ENCODE measurements at regions not wholly inside any gene's neighbourhood (a gene's known extent, or its start where the extent isn't known, plus 50 kb on each side); places are given as distances from the start of the nearest gene placed in this dataset.
"Not testable (repeated sequence)": the region's sequence is repeated elsewhere in the genome, so short reads cannot be mapped to it uniquely, and the experiment has no call there.

- DNase-seq (ENCODE audit: low read depth in 2 of 2, low spot score in 1 of 2), result not testable (repeated sequence)
These were observed 125.6 kb downstream of the ZNF281 start for GRCh38 chr1:200284236-200284635.

GRCh38 chr1:200282497-200283122 is 127.2 kb downstream of the ZNF281 start:
- DNase-seq (ENCODE audit: low read depth in 2 of 2, low spot score in 1 of 2), result no peak

GRCh38 chr1:200281201-200281835 is 128.5 kb downstream of the ZNF281 start:
- no peak for DNase-seq (ENCODE audit: low read depth in 2 of 2, low spot score in 1 of 2)

GRCh38 chr1:200279810-200280411 is 129.9 kb downstream of the ZNF281 start:
- DNase-seq (ENCODE audit: low read depth in 2 of 2, low spot score in 1 of 2), result no peak

- DNase-seq (ENCODE audit: low read depth in 2 of 2, low spot score in 1 of 2), result no peak
These were observed 133.9 kb downstream of the ZNF281 start for GRCh38 chr1:200275816-200276453.

- DNase-seq (ENCODE audit: low read depth in 2 of 2, low spot score in 1 of 2), result no peak
These were observed 134.4 kb downstream of the ZNF281 start for GRCh38 chr1:200275415-200275814.

- DNase-seq (ENCODE audit: low read depth in 2 of 2, low spot score in 1 of 2), result no peak
These were observed 135.7 kb downstream of the ZNF281 start for GRCh38 chr1:200274116-200274515.

GRCh38 chr1:200272481-200273068 is 137.3 kb downstream of the ZNF281 start:
- no peak for DNase-seq (ENCODE audit: low read depth in 2 of 2, low spot score in 1 of 2)

GRCh38 chr1:200269256-200269655 is 140.6 kb downstream of the ZNF281 start:
- no peak for DNase-seq (ENCODE audit: low read depth in 2 of 2, low spot score in 1 of 2)

GRCh38 chr1:200267937-200268336 is 141.9 kb downstream of the ZNF281 start:
- DNase-seq (ENCODE audit: low read depth in 2 of 2, low spot score in 1 of 2), result no peak

GRCh38 chr1:200267458-200267857 is 142.4 kb downstream of the ZNF281 start:
- DNase-seq (ENCODE audit: low read depth in 2 of 2, low spot score in 1 of 2), result no peak

GRCh38 chr1:200266871-200267270 is 143.0 kb downstream of the ZNF281 start:
- DNase-seq (ENCODE audit: low read depth in 2 of 2, low spot score in 1 of 2), result no peak

GRCh38 chr1:200265881-200266280 is 144.0 kb downstream of the ZNF281 start:
- no peak for DNase-seq (ENCODE audit: low read depth in 2 of 2, low spot score in 1 of 2)

GRCh38 chr1:200265104-200265503 is 144.7 kb downstream of the ZNF281 start:
- DNase-seq (ENCODE audit: low read depth in 2 of 2, low spot score in 1 of 2), result no peak

- DNase-seq (ENCODE audit: low read depth in 2 of 2, low spot score in 1 of 2), result no peak
These were observed 146.6 kb downstream of the ZNF281 start for GRCh38 chr1:200263203-200263602.

GRCh38 chr1:200262326-200262965 is 147.4 kb downstream of the ZNF281 start:
- no peak for DNase-seq (ENCODE audit: low read depth in 2 of 2, low spot score in 1 of 2)

GRCh38 chr1:200260597-200261335 is 149.1 kb downstream of the ZNF281 start:
- no peak for DNase-seq (ENCODE audit: low read depth in 2 of 2, low spot score in 1 of 2)

- DNase-seq (ENCODE audit: low read depth in 2 of 2, low spot score in 1 of 2), result no peak
These were observed 151.1 kb downstream of the ZNF281 start for GRCh38 chr1:200258447-200259375.

- no peak for DNase-seq (ENCODE audit: low read depth in 2 of 2, low spot score in 1 of 2)
These were observed 152.6 kb downstream of the ZNF281 start for GRCh38 chr1:200257235-200257634.

All from stimulated activated CD8-positive, alpha-beta memory T cell treated with anti-CD3 and anti-CD28 coated beads, Interleukin-4, amount 100 ng/mL, for 1 hour (primary cell).